Activated naive CD4-positive, alpha-beta T cell (primary cell): ENCODE measurements at regions not wholly inside any gene's neighbourhood (a gene's known extent, or its start where the extent isn't known, plus 50 kb on each side); places are given as distances from the start of the nearest gene placed in this dataset.

Experiments used
- DNase-seq, 4 experiments: peaks; one replicate each; lab custom pipeline; 2025; lab: John Stamatoyannopoulos, UW

GRCh38 chr6:41471064-41471895, 74.9 kb upstream of the FOXP4 start:
- no peak for DNase-seq

- no peak for DNase-seq
Observed at GRCh38 chr6:41474213-41474933, 71.8 kb upstream of the FOXP4 start.

GRCh38 chr6:41475164-41475563, 71.0 kb upstream of the FOXP4 start:
- DNase-seq: no peak

GRCh38 chr6:41475737-41476357, 70.3 kb upstream of the FOXP4 start:
- no peak for DNase-seq

- no peak for DNase-seq
Observed at GRCh38 chr6:41476401-41476800, 69.8 kb upstream of the FOXP4 start.

- DNase-seq: no peak
Observed at GRCh38 chr6:41477572-41477971, 68.6 kb upstream of the FOXP4 start.

GRCh38 chr6:41483943-41484342, 62.2 kb upstream of the FOXP4 start:
- DNase-seq: no peak

GRCh38 chr6:41487860-41488432, 58.2 kb upstream of the FOXP4 start:
- no peak for DNase-seq

- no peak for DNase-seq
Observed at GRCh38 chr6:41488433-41489119, 57.6 kb upstream of the FOXP4 start.

- no peak for DNase-seq
Observed at GRCh38 chr6:41489120-41489851, 56.9 kb upstream of the FOXP4 start.

GRCh38 chr6:41492261-41492891, 53.8 kb upstream of the FOXP4 start:
- no peak for DNase-seq

- DNase-seq: no peak
Observed at GRCh38 chr6:41494212-41495110, 51.7 kb upstream of the FOXP4 start.
